BE2C (cell line): ENCODE measurements at regions not wholly inside any gene's neighbourhood (a gene's known extent, or its start where the extent isn't known, plus 50 kb on each side); places are given as distances from the start of the nearest gene placed in this dataset.

Experiments used
- DNase-seq: peaks from one replicate; pipeline ENCODE4 v3.0.0-alpha.2; 2020
- H3K27me3 ChIP-seq: fragments of 250-450 bp; sonication (Bioruptor Pico); 2 replicates; pipeline ENCODE4 v1.5.1; 2020; ENCODE audit warnings: mild to moderate bottlenecking
- H3K36me3 ChIP-seq: fragments of 250-450 bp; sonication (Bioruptor Pico); 2 replicates; pipeline ENCODE4 v1.5.1; 2020; ENCODE audit warnings: mild to moderate bottlenecking
- H3K4me1 ChIP-seq: fragments of 250-450 bp; sonication (Bioruptor Pico); 2 replicates; pipeline ENCODE4 v1.5.1; 2020
- H3K4me3 ChIP-seq: 2 replicates; pipeline ENCODE4 v1.5.1; 2011; ENCODE audit warnings: low read depth, low read length
- H3K9me3 ChIP-seq: fragments of 250-450 bp; sonication (Bioruptor Pico); 2 replicates; pipeline ENCODE4 v1.5.1; 2020
- CTCF ChIP-seq: IDR thresholded peaks from 2 replicates; pipeline ENCODE4 v1.5.1; 2012; ENCODE audit warnings: mild to moderate bottlenecking, low read depth, low read length

GRCh38 chr2:107078584-107078983, 192.6 kb upstream of the ST6GAL2 start:
- no peaks in the 10 kb centered on the region for H3K27me3 ChIP-seq
- DNase-seq: no peak
- no peak overlapping the region for H3K4me3 ChIP-seq
- H3K9me3 ChIP-seq: no peaks in the 10 kb centered on the region
- no peak for TF ChIP-seq CTCF
- H3K4me1 ChIP-seq: no peaks in the 10 kb centered on the region
- H3K36me3 ChIP-seq: no peaks in the 10 kb centered on the region

DNA sequence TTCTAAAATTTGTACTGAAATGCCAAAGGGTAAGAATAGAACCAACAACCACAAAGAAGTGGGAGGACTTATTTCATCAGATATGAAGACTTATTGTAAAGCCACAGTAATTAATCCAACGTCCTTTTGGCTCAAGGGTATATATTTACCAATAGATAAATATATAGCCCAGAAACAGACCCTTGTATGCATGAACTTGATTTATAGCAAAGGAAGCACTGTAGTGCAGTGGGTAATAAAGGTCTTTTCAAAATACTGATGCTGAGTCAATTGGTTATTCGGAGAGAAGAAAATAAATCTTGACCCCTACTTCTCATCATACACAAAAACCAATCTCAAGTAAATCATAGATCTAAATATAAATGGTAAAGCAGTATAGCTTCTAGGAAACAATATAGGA, 200.5 kb upstream of the ST6GAL2 start:
- DNase-seq: no peak
- Histone ChIP-seq H3K36me3 (no peaks in the 10 kb centered on the region), H3K4me1 (no peaks in the 10 kb centered on the region), H3K9me3 (no peaks in the 10 kb centered on the region), H3K4me3 (no peak overlapping the region), H3K27me3 (no peaks in the 10 kb centered on the region)
- no peak for TF ChIP-seq CTCF

GRCh38 chr2:107088156-107088555, 202.2 kb upstream of the ST6GAL2 start:
- H3K36me3 ChIP-seq: no peaks in the 10 kb centered on the region
- TF ChIP-seq CTCF: no peak
- no peaks in the 10 kb centered on the region for H3K9me3 ChIP-seq

GRCh38 chr2:107091163-107091864, 205.3 kb upstream of the ST6GAL2 start:
- DNase-seq: no peak
- H3K27me3 ChIP-seq: no peaks in the 10 kb centered on the region
- H3K4me1 ChIP-seq: no peaks in the 10 kb centered on the region
- TF ChIP-seq CTCF: no peak
- H3K36me3 ChIP-seq: no peaks in the 10 kb centered on the region
- no peak overlapping the region for H3K4me3 ChIP-seq
- H3K9me3 ChIP-seq: no peaks in the 10 kb centered on the region

More at GRCh38 chr2:107088156-107088555, 202.2 kb upstream of the ST6GAL2 start:
- no peak for DNase-seq
- H3K4me3 ChIP-seq: no peak overlapping the region
- H3K4me1 ChIP-seq: no peaks in the 10 kb centered on the region
- no peaks in the 10 kb centered on the region for H3K27me3 ChIP-seq

DNA sequence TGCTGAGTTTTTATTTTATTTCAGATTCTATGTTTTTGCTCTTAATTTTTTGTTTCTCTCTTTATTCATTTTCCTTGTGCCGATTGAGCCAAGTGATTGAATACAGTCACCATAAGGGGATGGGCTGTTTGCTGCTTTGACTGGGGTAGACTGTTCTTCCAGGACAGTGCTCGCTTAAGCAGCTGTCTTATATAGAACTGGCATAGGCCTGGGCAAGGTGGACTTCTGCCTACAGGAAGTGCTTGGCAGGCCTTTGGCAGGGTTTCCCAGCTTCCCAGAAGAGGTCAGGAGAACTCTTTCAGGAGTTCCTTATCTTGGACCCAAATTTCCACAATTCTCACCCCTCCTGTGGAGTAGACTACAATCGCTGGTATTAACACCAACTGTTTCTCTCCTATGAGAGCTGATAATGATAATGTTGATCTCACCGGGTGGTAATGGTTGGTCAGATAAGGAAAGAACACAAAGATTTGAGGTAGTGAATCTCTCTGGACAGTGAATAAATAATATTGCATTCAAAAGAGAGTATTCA, 207.5 kb upstream of the ST6GAL2 start:
- no peak overlapping the region for H3K4me3 ChIP-seq
- no peak for TF ChIP-seq CTCF
- no peaks in the 10 kb centered on the region for H3K36me3 ChIP-seq
- H3K4me1 ChIP-seq: no peaks in the 10 kb centered on the region
- H3K9me3 ChIP-seq: no peaks in the 10 kb centered on the region
- no peaks in the 10 kb centered on the region for H3K27me3 ChIP-seq
- no peak for DNase-seq

DNA sequence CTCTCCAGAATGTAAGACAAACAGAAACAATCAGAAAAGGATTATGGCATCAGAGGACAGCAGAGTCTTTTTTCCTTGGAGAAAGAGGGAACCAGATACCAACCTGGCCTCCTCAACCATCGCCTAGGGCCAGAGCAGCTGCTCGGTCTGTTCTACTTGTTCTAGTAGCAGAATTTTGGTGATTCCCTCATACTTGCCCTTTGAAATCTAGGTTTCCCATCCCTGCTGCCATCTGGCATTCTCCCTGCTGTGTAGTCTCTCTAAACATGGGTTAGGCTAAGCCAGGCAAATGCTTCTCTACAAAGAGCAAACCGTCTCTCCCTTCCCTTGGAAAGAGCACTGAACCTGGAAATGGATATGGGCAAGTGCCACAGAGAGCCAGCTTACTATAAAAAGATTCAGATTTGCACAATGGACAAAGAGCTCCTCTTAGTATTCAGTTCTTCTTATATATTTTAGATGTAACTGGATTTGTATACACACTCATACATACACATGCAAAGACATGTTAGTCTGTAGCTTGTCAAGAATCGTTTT, 208.6 kb upstream of the ST6GAL2 start:
- H3K4me3 ChIP-seq: no peak overlapping the region
- no peak for DNase-seq
- no peaks in the 10 kb centered on the region for H3K36me3 ChIP-seq
- H3K4me1 ChIP-seq: no peaks in the 10 kb centered on the region
- TF ChIP-seq CTCF: no peak
- no peaks in the 10 kb centered on the region for H3K27me3 ChIP-seq
- H3K9me3 ChIP-seq: no peaks in the 10 kb centered on the region
